GM12891 (cell line): ENCODE measurements at regions not wholly inside any gene's neighbourhood (a gene's known extent, or its start where the extent isn't known, plus 50 kb on each side); places are given as distances from the start of the nearest gene placed in this dataset.
"Not testable (repeated sequence)": the region's sequence is repeated elsewhere in the genome, so short reads cannot be mapped to it uniquely, and the experiment has no call there.

Experiments used
- DNase-seq: peaks from one replicate; pipeline ENCODE4 v3.0.0; 2011; ENCODE audit warnings: low spot score; ENCODE audit not compliant: insufficient read length
- FAIRE-seq: peaks from 2 replicates; lab custom pipeline; 2011; peaks lifted over from hg19 to GRCh38; lab: Jason Lieb, UNC
- PAX5 ChIP-seq: IDR thresholded peaks from 2 replicates; pipeline ENCODE4 v1.6.1; 2011; ENCODE audit warnings: low read length, moderate library complexity, mild to moderate bottlenecking; ENCODE audit not compliant: insufficient read depth, severe bottlenecking
- POLR2A ChIP-seq: IDR thresholded peaks from 2 replicates; pipeline ENCODE4 v1.6.1; 2011; ENCODE audit warnings: low read depth, low read length, control low read depth
- POLR2AphosphoS5 ChIP-seq: IDR thresholded peaks from 2 replicates; pipeline ENCODE4 v1.6.1; 2011; ENCODE audit warnings: low read depth, low read length, control low read depth
- POU2F2 ChIP-seq: IDR thresholded peaks from 2 replicates; pipeline ENCODE4 v1.6.1; 2011; ENCODE audit warnings: low read depth, mild to moderate bottlenecking, control low read depth, low read length, moderate library complexity
- SPI1 ChIP-seq: IDR thresholded peaks from 2 replicates; pipeline ENCODE4 v1.6.1; 2011; ENCODE audit warnings: low read depth, low read length, control low read depth
- TAF1 ChIP-seq: IDR thresholded peaks from 2 replicates; pipeline ENCODE4 v1.6.1; 2011; ENCODE audit warnings: low read depth, low read length, control low read depth

DNA sequence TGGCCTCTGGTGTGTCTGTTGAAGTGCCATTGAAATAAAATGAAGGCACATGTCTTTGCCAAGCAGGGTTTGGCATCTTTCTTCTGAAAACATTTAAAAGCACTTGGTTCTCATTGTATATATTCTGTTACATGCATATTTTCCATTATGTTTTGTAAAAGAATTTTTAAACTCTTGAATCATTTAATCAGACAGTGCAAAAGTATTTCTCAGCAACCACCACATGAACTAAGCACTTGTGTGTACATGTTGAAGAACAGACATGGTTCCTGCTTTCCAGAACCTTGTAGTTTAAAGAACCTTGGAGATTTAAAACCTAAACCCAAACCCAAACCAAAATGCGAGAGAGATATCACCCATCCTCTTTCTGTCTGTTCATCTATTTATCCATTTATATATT is 220.3 kb upstream of the GIMD1 start:
- TF ChIP-seq POU2F2 (no peak), TAF1 (no peak), POLR2A (no peak), PAX5 (no peak), POLR2AphosphoS5 (no peak), SPI1 (no peak)
- DNase-seq (no peak), FAIRE-seq (no peak)

DNA sequence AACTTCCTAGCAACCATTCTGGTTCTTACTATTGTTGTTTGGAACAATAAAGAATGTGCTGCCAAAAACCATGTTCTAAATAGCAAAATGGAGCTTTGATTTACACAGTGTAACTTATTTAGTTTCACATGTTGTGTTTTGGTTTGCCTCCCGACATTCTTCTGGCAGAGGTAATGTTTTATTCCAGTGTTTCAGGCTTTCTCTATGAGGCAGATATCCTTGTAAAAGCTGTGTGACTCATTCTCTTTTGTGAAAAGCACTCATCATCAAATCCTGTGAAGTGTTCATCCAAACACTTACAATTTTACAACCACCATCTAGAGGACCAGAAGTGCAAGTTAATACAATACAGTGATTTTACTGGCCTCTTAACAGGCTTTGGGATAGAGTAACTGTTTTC is 219.0 kb upstream of the GIMD1 start:
- FAIRE-seq (no peak), DNase-seq (no peak)
- TF ChIP-seq SPI1 (no peak), POU2F2 (no peak), PAX5 (no peak), POLR2AphosphoS5 (no peak), TAF1 (no peak), POLR2A (no peak)

DNA sequence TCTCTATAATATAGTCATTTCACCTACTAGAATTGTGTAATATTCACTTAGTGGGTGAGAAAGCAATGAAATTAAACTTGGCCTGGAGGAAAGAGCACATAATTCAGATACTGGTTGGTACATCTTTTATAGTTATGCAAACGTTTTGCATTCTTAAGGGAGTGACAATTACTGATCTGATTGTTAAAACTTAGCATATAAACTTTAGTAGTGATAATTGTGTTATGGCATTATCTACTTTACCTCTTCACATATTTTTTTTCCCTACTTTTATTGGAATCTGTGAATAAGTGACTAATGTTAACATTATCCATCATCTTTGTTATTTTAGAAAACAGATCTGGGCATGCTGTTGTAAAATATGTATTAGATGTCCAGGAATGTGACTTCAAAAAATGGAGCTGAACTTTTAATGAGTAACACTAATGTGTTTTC is 217.4 kb upstream of the GIMD1 start:
- FAIRE-seq (no peak), DNase-seq (no peak)
- TF ChIP-seq PAX5 (no peak), POU2F2 (no peak), POLR2A (no peak), POLR2AphosphoS5 (no peak), TAF1 (no peak), SPI1 (no peak)

DNA sequence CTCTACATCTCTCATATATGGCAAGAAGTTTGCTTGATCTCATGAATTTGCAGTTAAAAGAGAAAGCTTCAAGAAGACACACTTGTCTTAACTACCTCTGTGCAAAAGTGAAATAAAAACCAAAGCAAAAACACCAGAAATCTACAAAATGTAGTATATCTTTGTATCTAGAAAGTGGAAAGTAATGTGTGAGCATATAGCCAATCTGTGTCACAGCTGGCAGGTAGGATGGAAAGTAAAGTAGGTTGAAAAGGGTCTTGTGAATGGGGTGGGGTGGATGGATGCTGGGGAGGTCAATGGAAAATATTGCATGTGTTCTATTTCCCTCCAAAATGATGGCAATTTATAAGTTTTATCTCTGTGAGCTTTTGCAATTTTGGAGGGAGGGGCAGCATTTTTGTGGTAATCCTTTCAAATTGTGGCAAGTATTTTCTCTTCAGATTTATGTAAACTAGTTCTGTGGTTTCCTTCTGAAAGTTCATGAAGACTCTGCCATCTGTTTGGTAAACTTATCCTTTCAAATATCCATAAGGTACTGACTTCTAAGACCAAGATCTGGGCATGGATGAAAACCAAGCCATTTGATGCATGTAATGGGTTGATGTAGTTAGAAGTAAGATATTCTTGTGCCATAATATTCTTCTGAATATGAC is 215.9 kb upstream of the GIMD1 start:
- DNase-seq (no peak), FAIRE-seq (no peak)
- TF ChIP-seq POLR2AphosphoS5 (no peak), TAF1 (no peak), PAX5 (no peak)

DNA sequence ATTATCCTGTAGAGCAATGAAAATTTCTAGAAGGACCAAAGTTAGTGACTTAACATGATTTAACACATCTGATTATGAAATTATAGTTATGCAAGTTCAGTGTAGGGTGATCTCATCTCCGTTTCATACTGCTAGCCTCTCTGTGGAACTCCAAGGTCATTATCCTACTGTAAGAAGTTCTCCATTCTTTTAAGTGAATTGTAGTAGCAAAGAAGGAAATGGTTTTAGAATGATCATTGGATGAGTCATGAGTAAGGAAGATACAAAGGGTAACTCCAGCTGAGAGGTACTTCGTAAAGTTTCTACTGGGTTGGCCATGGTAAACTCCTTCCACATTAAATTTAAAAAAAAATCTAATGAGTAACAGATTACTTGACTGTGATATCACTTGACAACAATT is 215.0 kb upstream of the GIMD1 start:
- DNase-seq (no peak), FAIRE-seq (no peak)
- TF ChIP-seq SPI1 = no peak
- TF ChIP-seq TAF1 = no peak
- no peak for TF ChIP-seq PAX5
- no peak for TF ChIP-seq POU2F2
- no peak for TF ChIP-seq POLR2A

DNA sequence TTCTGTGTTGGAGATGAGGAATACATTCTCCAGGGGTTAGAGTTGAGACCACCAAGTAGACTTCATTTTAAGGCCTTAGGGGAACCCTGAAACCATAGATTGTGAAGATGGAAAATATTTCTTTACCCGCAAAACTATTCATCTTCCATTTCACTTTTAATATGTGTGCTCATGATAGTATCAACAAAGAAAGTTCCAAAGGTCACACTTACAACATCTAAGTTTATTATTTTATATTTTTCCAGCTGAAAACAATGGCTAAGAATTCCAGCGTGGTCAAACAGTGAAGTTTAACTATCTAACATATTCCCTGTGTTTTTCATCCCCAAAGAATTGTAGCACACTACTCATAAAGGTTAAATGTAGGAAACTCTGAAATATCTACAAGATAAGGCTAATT is 214.5 kb upstream of the GIMD1 start:
- DNase-seq = no peak
- FAIRE-seq = no peak
- TF ChIP-seq SPI1 (no peak), POU2F2 (no peak), POLR2AphosphoS5 (no peak), POLR2A (no peak), PAX5 (no peak), TAF1 (no peak)

DNA sequence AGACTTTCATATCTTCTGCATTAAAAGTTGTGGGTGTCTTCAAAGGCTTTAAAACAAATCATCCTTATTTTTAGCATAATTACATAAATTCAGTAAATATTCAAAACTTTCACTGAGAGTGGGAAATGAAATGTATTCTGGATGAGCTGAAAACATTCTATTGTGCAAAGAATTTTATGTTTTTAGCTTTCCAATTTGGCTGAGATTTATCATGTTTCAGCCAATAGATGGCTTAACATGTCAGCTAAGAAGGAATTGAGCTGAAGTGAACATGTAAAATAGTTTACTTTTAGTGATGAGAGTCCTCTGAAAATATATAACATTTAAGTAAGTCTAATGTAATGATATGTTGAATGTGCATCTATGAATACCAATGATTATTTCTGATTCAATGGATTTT is 213.5 kb upstream of the GIMD1 start:
- TF ChIP-seq PAX5 = no peak
- no peak for TF ChIP-seq TAF1
- no peak for TF ChIP-seq POLR2AphosphoS5
- TF ChIP-seq POU2F2 = no peak
- TF ChIP-seq SPI1 = no peak
- no peak for TF ChIP-seq POLR2A
- DNase-seq (no peak), FAIRE-seq (no peak)

DNA sequence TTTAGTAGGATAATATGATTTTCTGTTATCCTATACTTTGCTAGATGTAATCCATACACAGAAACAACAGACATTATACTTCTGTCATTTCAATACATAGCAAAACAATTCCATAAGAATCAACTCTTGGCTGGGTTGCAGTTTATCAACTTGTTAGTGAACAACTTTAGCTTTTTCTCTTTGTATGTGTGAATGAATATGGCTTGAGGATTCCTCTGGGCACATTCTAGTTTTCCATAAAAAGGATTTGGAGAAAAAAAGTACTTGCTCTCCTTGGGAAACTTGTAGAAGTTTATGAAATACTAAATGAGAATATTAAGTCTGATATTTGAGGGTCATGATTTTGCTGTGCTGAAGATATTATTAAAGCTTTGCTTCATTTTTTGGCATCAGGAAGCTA is 210.7 kb upstream of the GIMD1 start:
- no peak for TF ChIP-seq POLR2AphosphoS5
- DNase-seq = no peak
- no peak for FAIRE-seq

DNA sequence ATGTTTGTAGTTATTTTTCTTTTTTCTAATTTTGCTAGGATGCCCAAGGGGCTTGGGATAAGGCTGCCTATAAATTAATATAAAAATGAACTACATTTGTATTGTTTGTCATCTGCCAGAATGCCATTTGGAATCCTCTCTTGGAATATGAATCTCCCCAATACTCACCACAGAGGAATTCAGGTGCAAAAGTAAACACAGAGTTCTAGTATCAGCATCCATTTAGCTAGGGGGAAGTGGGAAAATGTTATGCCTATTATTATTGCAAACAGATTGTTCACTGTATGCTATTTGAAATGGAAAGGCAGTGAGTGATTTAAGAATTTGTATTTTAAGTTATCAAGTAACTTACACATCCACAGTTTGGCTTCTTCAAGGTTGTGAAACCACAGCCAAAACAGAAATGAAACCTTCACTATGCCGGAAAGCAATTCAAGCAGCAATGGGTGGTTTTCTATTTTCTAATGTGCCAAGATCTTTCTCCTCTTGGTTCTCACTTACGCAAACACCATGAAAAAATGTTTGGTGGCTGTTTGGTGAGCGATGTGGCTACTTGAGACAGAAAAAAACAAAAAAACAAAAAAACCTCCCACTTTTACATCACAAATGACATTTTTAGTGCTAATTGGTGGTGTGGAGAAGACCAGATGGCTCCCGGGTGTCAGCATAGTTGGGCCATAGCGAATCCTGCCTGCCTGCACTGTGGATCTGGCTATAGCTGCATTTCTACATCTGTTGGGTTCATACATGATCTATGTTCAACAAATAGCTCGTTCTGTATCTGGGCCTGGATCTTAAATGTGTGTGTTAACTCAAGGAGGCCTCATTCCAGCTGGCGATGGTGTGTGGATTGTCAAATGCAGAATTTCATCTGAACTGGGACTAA is 200.8 kb upstream of the GIMD1 start:
- no peak for DNase-seq
- FAIRE-seq = no peak
- no peak for TF ChIP-seq PAX5
- no peak for TF ChIP-seq POU2F2
- no peak for TF ChIP-seq POLR2A
- TF ChIP-seq TAF1 = no peak
- TF ChIP-seq SPI1 = no peak
- no peak for TF ChIP-seq POLR2AphosphoS5

DNA sequence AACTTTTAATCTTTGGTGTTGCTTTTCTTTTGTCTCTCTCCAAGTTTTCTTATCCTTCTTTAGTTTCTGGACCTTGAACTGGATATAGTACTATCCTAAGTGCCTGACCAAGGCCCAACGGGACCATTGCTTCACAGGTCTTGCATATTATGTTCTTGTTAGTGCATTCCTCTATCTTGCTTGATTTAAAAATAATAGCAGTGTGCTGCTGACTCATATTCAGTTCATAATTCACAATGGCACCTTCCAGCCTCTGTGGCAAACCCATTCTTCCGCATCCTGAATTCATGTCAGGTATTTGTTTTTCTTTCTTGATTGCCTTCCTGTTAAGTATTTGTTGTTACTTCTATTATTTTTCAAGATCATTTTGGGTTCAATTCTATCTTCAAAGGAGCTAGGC is 197.1 kb upstream of the GIMD1 start:
- DNase-seq (no peak), FAIRE-seq (no peak)
- TF ChIP-seq TAF1 = no peak
- TF ChIP-seq PAX5 = no peak
- no peak for TF ChIP-seq POLR2AphosphoS5
- TF ChIP-seq SPI1 = no peak
- TF ChIP-seq POLR2A = no peak
- no peak for TF ChIP-seq POU2F2

DNA sequence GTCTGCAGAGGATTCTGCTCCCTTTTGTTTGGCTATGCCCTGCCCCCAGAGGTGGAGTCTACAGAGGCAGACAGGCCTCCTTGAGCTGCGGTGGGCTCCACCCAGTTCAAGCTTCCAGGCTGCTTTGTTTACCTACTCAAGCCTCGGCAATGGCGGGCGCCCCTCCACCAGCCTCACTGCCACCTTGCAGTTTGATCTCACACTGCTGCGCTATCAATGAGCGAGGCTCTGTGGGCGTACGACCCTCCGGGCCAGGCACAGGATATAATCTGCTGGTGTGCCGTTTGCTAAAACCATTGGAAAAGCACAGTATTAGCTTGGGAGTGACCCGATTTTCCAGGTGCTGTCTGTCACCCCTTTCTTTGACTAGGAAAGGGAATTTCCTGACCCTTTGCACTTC is 195.1 kb upstream of the GIMD1 start:
- not testable (repeated sequence) for FAIRE-seq, DNase-seq
